ENCODE measurements at regions not wholly inside any gene's neighbourhood (a gene's known extent, or its start where the extent isn't known, plus 50 kb on each side); places are given as distances from the start of the nearest gene placed in this dataset.
"Not testable (repeated sequence)": the region's sequence is repeated elsewhere in the genome, so short reads cannot be mapped to it uniquely, and the experiment has no call there.

GRCh38 chr11:96555826-96556225 is 166.0 kb downstream of the JRKL start:
- not testable (repeated sequence) for TF ChIP-seq CTCF (IDR thresholded peaks at IDR 0.05; ENCODE audit: extremely low read depth in 1 of 2, insufficient read depth in 1 of 2, low read depth in 1 of 2, low read length in 2 of 2); POLR2AphosphoS5 (IDR thresholded peaks at IDR 0.05; ENCODE audit: insufficient read depth, low read depth, low read length); POLR2A (IDR thresholded peaks at IDR 0.05; ENCODE audit: low read depth, low read length)

Measured in endothelial cell of umbilical vein (primary cell).